Urinary bladder (tissue), 3 donors: ENCODE measurements at regions not wholly inside any gene's neighbourhood (a gene's known extent, or its start where the extent isn't known, plus 50 kb on each side); places are given as distances from the start of the nearest gene placed in this dataset.

Experiments used
- DNase-seq: peaks from one replicate; pipeline ENCODE4 v3.0.0-alpha.2; 2015; ENCODE audit errors: extremely low spot score
- H3K27ac ChIP-seq: one replicate; pipeline ENCODE4 v1.5.1; 2013; ENCODE audit warnings: low read depth, mild to moderate bottlenecking, moderate library complexity
- H3K36me3 ChIP-seq: one replicate; pipeline ENCODE4 v1.6.1; 2013; ENCODE audit warnings: mild to moderate bottlenecking, moderate library complexity; ENCODE audit not compliant: insufficient read depth
- H3K4me1 ChIP-seq: one replicate; pipeline ENCODE4 v1.6.1; 2013; ENCODE audit warnings: mild to moderate bottlenecking, moderate library complexity; ENCODE audit not compliant: insufficient read depth
- H3K4me3 ChIP-seq: one replicate; pipeline ENCODE4 v1.5.1; 2013; ENCODE audit warnings: low read depth, low read length
- WGBS: extraction: QIAGEN DNeasy Blood & Tissue Kit; methylation state at CpG from one replicate; pipeline ENCODE4 v1.1.7; 2013; 5-methylcytosine and 5-hydroxymethylcytosine counted together
- donor health status: healthy with polysubstance abuse.
- donor health status: healthy.

- no peak overlapping the region for H3K27ac ChIP-seq
- WGBS = 79% methylated on average over 6 of the region's 6 CpGs
- H3K4me3 ChIP-seq = no peak overlapping the region
- no peaks in the 10 kb centered on the region for H3K4me1 ChIP-seq
- no peaks in the 10 kb centered on the region for H3K36me3 ChIP-seq
- no peak for DNase-seq
Measured at GRCh38 chr15:77746254-77747174, 113.8 kb upstream of the LINGO1 start.

- H3K4me3 ChIP-seq = no peak overlapping the region
Measured at GRCh38 chr15:77744398-77744797, 111.7 kb upstream of the LINGO1 start.

GRCh38 chr15:77742570-77742969 lies 109.9 kb upstream of the LINGO1 start:
- no peak overlapping the region for H3K27ac ChIP-seq
- H3K4me1 ChIP-seq = no peaks in the 10 kb centered on the region
- 50% methylated on average over 4 of the region's 4 CpGs for WGBS
- H3K4me3 ChIP-seq = no peak overlapping the region
- DNase-seq = no peak
- no peaks in the 10 kb centered on the region for H3K36me3 ChIP-seq

More at GRCh38 chr15:77744398-77744797, 111.7 kb upstream of the LINGO1 start:
- Histone ChIP-seq H3K36me3 (no peaks in the 10 kb centered on the region), H3K4me1 (no peaks in the 10 kb centered on the region), H3K27ac (no peak overlapping the region)
- DNase-seq = no peak
- 86% methylated on average over 6 of the region's 6 CpGs for WGBS

GRCh38 chr15:77742127-77742526 lies 109.4 kb upstream of the LINGO1 start:
- H3K4me3 ChIP-seq = no peak overlapping the region
- H3K36me3 ChIP-seq = no peaks in the 10 kb centered on the region
- DNase-seq = no peak
- H3K4me1 ChIP-seq = no peaks in the 10 kb centered on the region
- H3K27ac ChIP-seq = no peak overlapping the region
- 71% methylated on average over 5 of the region's 5 CpGs for WGBS

- WGBS = 81% methylated on average over 3 of the region's 3 CpGs
- Histone ChIP-seq H3K4me1 (no peaks in the 10 kb centered on the region), H3K4me3 (no peak overlapping the region), H3K27ac (no peak overlapping the region), H3K36me3 (no peaks in the 10 kb centered on the region)
- DNase-seq = no peak
Measured at GRCh38 chr15:77741106-77741505, 108.4 kb upstream of the LINGO1 start.

GRCh38 chr15:77739591-77740378 lies 107.1 kb upstream of the LINGO1 start:
- no peak overlapping the region for H3K4me3 ChIP-seq

GRCh38 chr15:77738441-77739302 lies 106.0 kb upstream of the LINGO1 start:
- DNase-seq = no peak
- Histone ChIP-seq H3K4me1 (no peaks in the 10 kb centered on the region), H3K27ac (no peak overlapping the region), H3K4me3 (no peak overlapping the region), H3K36me3 (no peaks in the 10 kb centered on the region)
- WGBS = 35% methylated on average over 17 of the region's 17 CpGs

More at GRCh38 chr15:77739591-77740378, 107.1 kb upstream of the LINGO1 start:
- H3K27ac ChIP-seq = no peak overlapping the region
- DNase-seq = no peak
- H3K36me3 ChIP-seq = no peaks in the 10 kb centered on the region
- WGBS = 35% methylated on average over 4 of the region's 4 CpGs
- H3K4me1 ChIP-seq = no peaks in the 10 kb centered on the region

GRCh38 chr15:77738038-77738370 lies 105.3 kb upstream of the LINGO1 start:
- H3K4me1 ChIP-seq = no peaks in the 10 kb centered on the region
- DNase-seq = no peak
- no peak overlapping the region for H3K27ac ChIP-seq
- WGBS = 65% methylated on average over 5 of the region's 5 CpGs
- H3K4me3 ChIP-seq = no peak overlapping the region
- no peaks in the 10 kb centered on the region for H3K36me3 ChIP-seq

- H3K4me1 ChIP-seq = no peaks in the 10 kb centered on the region
- no peaks in the 10 kb centered on the region for H3K36me3 ChIP-seq
- no peak overlapping the region for H3K27ac ChIP-seq
- no peak overlapping the region for H3K4me3 ChIP-seq
- 59% methylated on average over 4 of the region's 4 CpGs for WGBS
- DNase-seq = no peak
Measured at GRCh38 chr15:77737238-77738037, 104.7 kb upstream of the LINGO1 start.

GRCh38 chr15:77734306-77734705 lies 101.6 kb upstream of the LINGO1 start:
- whole genome bisulfite sequencing = 95% methylated on average over 2 of the region's 2 CpGs
- Histone ChIP-seq H3K4me1 (no peaks in the 10 kb centered on the region), H3K36me3 (no peaks in the 10 kb centered on the region), H3K4me3 (no peak overlapping the region), H3K27ac (no peak overlapping the region)
- no peak for DNase-seq

- Histone ChIP-seq H3K36me3 (no peaks in the 10 kb centered on the region), H3K4me3 (no peak overlapping the region), H3K4me1 (no peaks in the 10 kb centered on the region), H3K27ac (no peak overlapping the region)
- WGBS = 67% methylated on average over 18 of the region's 18 CpGs
- no peak for DNase-seq
Measured at GRCh38 chr15:77733579-77734300, 101.0 kb upstream of the LINGO1 start.

- H3K4me1 ChIP-seq = no peaks in the 10 kb centered on the region
- no peak overlapping the region for H3K27ac ChIP-seq
- 58% methylated on average over 22 of the region's 22 CpGs for WGBS
- H3K4me3 ChIP-seq = no peak overlapping the region
- H3K36me3 ChIP-seq = no peaks in the 10 kb centered on the region
- no peak for DNase-seq
Measured at GRCh38 chr15:77732514-77733335, 100.0 kb upstream of the LINGO1 start.
